ENCODE measurements at regions not wholly inside any gene's neighbourhood (a gene's known extent, or its start where the extent isn't known, plus 50 kb on each side); places are given as distances from the start of the nearest gene placed in this dataset.

DNA sequence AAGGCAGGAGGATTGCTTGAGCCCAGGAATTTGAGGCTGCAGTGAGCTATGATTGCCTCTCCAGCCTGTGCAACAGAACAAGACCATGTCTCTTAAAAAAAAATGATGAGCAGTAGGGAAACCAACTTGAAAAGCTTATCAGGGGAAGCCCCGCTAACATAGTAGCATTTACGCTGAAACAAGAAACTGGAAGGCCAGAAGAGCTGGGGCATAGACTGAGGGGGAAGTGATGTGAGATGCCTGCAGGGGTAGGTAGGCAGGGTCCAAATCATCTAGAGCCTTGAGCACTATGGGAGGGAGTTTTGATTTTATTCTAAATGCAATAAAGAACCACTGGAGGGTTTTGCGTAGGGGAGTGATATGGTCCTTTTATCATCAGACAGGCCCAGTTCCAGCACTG, 139.3 kb downstream of the CYB561 start:
- TF ChIP-seq SP1 (IDR thresholded peaks at IDR 0.05), result no peak
- TF ChIP-seq FOXM1 (IDR thresholded peaks at IDR 0.05; ENCODE audit: borderline replicate concordance), result no peak
- no peak for TF ChIP-seq FOXK2 (IDR thresholded peaks at IDR 0.05)

All from HEK293T (cell line).